GM12878 (cell line): ENCODE measurements at regions not wholly inside any gene's neighbourhood (a gene's known extent, or its start where the extent isn't known, plus 50 kb on each side); places are given as distances from the start of the nearest gene placed in this dataset.

Source experiments
- ATAC-seq: fragments of 200-7000 bp; cut with Tn5 transposase; 3 replicates; pipeline ENCODE4 v1.9.1; 2020; ENCODE audit warnings: mild to moderate bottlenecking, moderate library complexity
- BruUV-seq: library from RNA; stranded (reverse); fragments of 400-500 nt; replicated peaks from 2 replicates; lab custom pipeline; 2021; lab: Mats Ljungman, UMichigan
- CTCF ChIA-PET: fragments of 300-600 bp; sonication (Branson Sonifier 250); formaldehyde crosslinking; extraction: SDS; loops from one replicate; lab custom pipeline; 2021; ENCODE audit warnings: inconsistent platforms; lab: Yijun Ruan, JAX
- POLR2A ChIA-PET: fragments of 350-600 bp; formaldehyde crosslinking; extraction: SDS; loops from one replicate; lab custom pipeline; 2021; ENCODE audit warnings: inconsistent platforms; lab: Charles Lee
- RAD21 ChIA-PET: fragments of 300-600 bp; sonication (Branson Sonifier 250); formaldehyde crosslinking; loops from one replicate; lab custom pipeline; 2023; ENCODE audit warnings: antibody characterized with exemption; ENCODE audit not compliant: unreplicated experiment; lab: Charles Lee
- SMC1A ChIA-PET: fragments of 300-600 bp; sonication (Branson Sonifier 250); formaldehyde crosslinking; loops from one replicate; lab custom pipeline; 2023; ENCODE audit not compliant: unreplicated experiment, uncharacterized antibody; lab: Charles Lee
- DNase-seq: peaks from one replicate; pipeline ENCODE4 v3.0.0-alpha.2; 2011; ENCODE audit warnings: low read depth, low spot score
- FAIRE-seq: peaks from 3 replicates; lab custom pipeline; 2011; peaks lifted over from hg19 to GRCh38; lab: Jason Lieb, UNC
- H2AFZ ChIP-seq: 2 replicates; pipeline ENCODE4 v1.6.0; 2011; ENCODE audit warnings: low read depth, low read length, control low read depth; ENCODE audit not compliant: control insufficient read depth
- H3K27ac ChIP-seq: 2 replicates; pipeline ENCODE4 v1.5.1; 2011; ENCODE audit warnings: control low read depth; ENCODE audit not compliant: control insufficient read depth, insufficient read depth
- H3K27me3 ChIP-seq, 2 experiments: replicated peaks in 1 of 2; 2 replicates each; pipeline versions ENCODE4 v1.6.0 to v1.6.1; 2011; ENCODE audit warnings: low read length in 1 of 2; ENCODE audit not compliant: control insufficient read depth in 2 of 2, insufficient read depth in 2 of 2
- H3K36me3 ChIP-seq, 2 experiments: 2 replicates each; pipeline ENCODE4 v1.5.1; 2011; ENCODE audit warnings: low read length in 1 of 2; ENCODE audit not compliant: control insufficient read depth in 2 of 2, insufficient read depth in 2 of 2
- H3K4me1 ChIP-seq: 2 replicates; pipeline ENCODE4 v1.6.1; 2011; ENCODE audit warnings: mild to moderate bottlenecking, low read length, moderate library complexity, mixed read lengths; ENCODE audit not compliant: control insufficient read depth, insufficient read depth
- H3K4me2 ChIP-seq: 2 replicates; pipeline ENCODE4 v1.6.0; 2011; ENCODE audit warnings: control low read depth; ENCODE audit not compliant: control insufficient read depth, insufficient read depth
- H3K4me3 ChIP-seq: fragments of 200-600 bp; sonication (generic); 2 replicates; pipeline ENCODE4 v1.5.1; 2016
- H3K79me2 ChIP-seq: 2 replicates; pipeline ENCODE4 v1.6.0; 2011; ENCODE audit warnings: low read length; ENCODE audit not compliant: control insufficient read depth, insufficient read depth
- H3K9ac ChIP-seq: 2 replicates; pipeline ENCODE4 v1.8.0; 2011; ENCODE audit warnings: low read length, control low read depth, mixed read lengths; ENCODE audit not compliant: control insufficient read depth, insufficient read depth
- H3K9me3 ChIP-seq: replicated peaks from 3 replicates; pipeline ENCODE4 v1.5.1; 2011; ENCODE audit warnings: mild to moderate bottlenecking, low read length; ENCODE audit not compliant: control insufficient read depth, insufficient read depth
- H4K20me1 ChIP-seq: 2 replicates; pipeline ENCODE4 v1.6.0; 2011; ENCODE audit not compliant: control insufficient read depth, insufficient read depth
- BMI1 ChIP-seq: fragments of 450-650 bp; IDR thresholded peaks from 2 replicates; pipeline ENCODE4 v1.6.1; 2016; ENCODE audit warnings: mild to moderate bottlenecking, moderate library complexity, borderline replicate concordance
- ETV6 ChIP-seq, 2 experiments: fragments of 450-650 bp in 1 of 2; IDR thresholded peaks in 1 of 2; conservative IDR thresholded peaks in 1 of 2; 2 replicates each; pipeline ENCODE4 v1.6.1; 2014; ENCODE audit warnings: antibody characterized with exemption in 1 of 2, borderline replicate concordance in 1 of 2, low read depth in 1 of 2, mild to moderate bottlenecking in 1 of 2, moderate library complexity in 1 of 2
- IRF3 ChIP-seq: fragments of 450-650 bp; IDR thresholded peaks from 2 replicates; pipeline ENCODE4 v1.6.1; 2014; ENCODE audit warnings: mild to moderate bottlenecking
- NFYA ChIP-seq: IDR thresholded peaks from 2 replicates; pipeline ENCODE4 v1.6.1; 2011; ENCODE audit warnings: low read depth, mild to moderate bottlenecking, low read length, improper control_type of control experiment, borderline replicate concordance
- RAD21 ChIP-seq: IDR thresholded peaks from 2 replicates; pipeline ENCODE4 v1.6.1; 2011; ENCODE audit warnings: mild to moderate bottlenecking, low read depth, low read length, moderate library complexity; ENCODE audit not compliant: insufficient read depth
- RUNX3 ChIP-seq: IDR thresholded peaks from 2 replicates; pipeline ENCODE4 v1.6.1; 2012; ENCODE audit warnings: low read length, inconsistent platforms
- SMC3 ChIP-seq: IDR thresholded peaks from 2 replicates; pipeline ENCODE4 v1.6.1; 2011; ENCODE audit warnings: low read length, improper control_type of control experiment, borderline replicate concordance
- SRF ChIP-seq, 2 experiments: IDR thresholded peaks; 2 replicates each; pipeline ENCODE4 v1.6.1; 2011; ENCODE audit warnings: low read depth in 2 of 2, low read length in 2 of 2, mild to moderate bottlenecking in 1 of 2, moderate library complexity in 1 of 2
- ZBTB33 ChIP-seq: fragments of 450-650 bp; IDR thresholded peaks from 2 replicates; pipeline ENCODE4 v1.6.1; 2017; ENCODE audit warnings: mild to moderate bottlenecking
- ZNF687 ChIP-seq: fragments of 450-650 bp; IDR thresholded peaks from 2 replicates; pipeline ENCODE4 v1.6.1; 2017; ENCODE audit warnings: mild to moderate bottlenecking, moderate library complexity
- WGBS: methylation state at CpG from one replicate; pipeline ENCODE4 v1.1.6; 2016; ENCODE audit warnings: low lambda C conversion rate; ENCODE audit not compliant: insufficient replicate concordance, insufficient coverage; ENCODE audit errors: missing lambda C conversion rate; 5-methylcytosine and 5-hydroxymethylcytosine counted together
- in situ Hi-C: fragments of 300-500 bp; cut with MboI; formaldehyde crosslinking; loops from 9 replicates; pipeline ENCODE4 v1.14.3; 2018; ENCODE audit warnings: mixed read lengths
- intact Hi-C: fragments of 100-400 bp; cut with micrococcal nuclease; formaldehyde crosslinking; loops from one replicate; pipeline ENCODE4 v1.14.2; 2022; ENCODE audit not compliant: unreplicated experiment
- TF ChIP-seq, protein P1 (sequence below): fragments of 450-650 bp; formaldehyde crosslinking; IDR thresholded peaks from 2 replicates; pipeline ENCODE4 v1.4.0; 2020; ENCODE audit warnings: mild to moderate bottlenecking, moderate library complexity

DNA sequence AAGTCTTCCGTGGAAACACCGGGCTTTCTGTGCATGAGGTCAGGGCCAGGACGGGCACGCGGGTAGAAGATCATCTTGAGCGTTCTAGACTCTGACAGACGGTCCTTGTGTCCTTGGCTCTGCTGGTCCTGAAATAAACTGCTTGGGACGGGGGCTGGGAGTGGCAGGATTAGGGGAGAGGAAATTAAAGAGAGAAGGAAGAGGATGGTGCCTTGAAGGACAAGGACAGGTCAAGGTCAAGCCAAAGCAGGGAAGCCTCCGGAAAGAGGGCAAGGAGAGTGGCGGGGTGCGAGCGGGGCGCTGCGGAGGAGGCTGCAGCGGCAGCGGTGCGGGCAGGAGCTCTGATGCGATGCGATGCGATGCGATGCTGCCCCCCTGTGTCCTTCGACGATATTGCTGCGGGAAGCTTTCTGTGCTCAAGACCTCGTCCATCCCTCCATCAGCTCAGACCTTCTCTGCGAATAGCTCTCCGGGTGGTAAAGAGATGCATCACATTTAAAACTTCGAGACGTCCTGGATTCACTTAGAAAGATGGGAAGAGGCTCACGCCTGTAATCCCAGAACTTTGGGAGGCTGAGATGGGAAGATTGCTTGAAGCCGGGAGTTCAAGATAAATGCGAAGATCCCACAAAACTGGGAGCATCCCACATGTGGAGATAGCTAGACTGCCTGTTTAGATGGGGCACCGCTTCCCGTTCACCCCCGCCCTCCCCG is 110.1 kb upstream of the TMEM132D start:
- no peaks in the 10 kb centered on the region for H3K36me3 ChIP-seq
- no peaks in the 10 kb centered on the region for H3K9me3 ChIP-seq
- no peaks in the 10 kb centered on the region for H3K79me2 ChIP-seq
- ChIA-PET CTCF (interaction anchor here (0.6 to 2.5 kb wide), 13 partner anchors 11 to 1755 kb away, joined by 3 to 15 read pairs (median 3); no protein-coding TSS in a partner anchor), SMC1A (interaction anchor here (1.6 kb wide), 2 partner anchors 1044 to 1754 kb away, joined by 4 to 9 read pairs; no protein-coding TSS in a partner anchor), RAD21 (interaction anchor here (0.9 to 1.5 kb wide), 5 partner anchors 8 to 1754 kb away, joined by 3 to 8 read pairs (median 3); no protein-coding TSS in a partner anchor), POLR2A (no interaction called here)
- 16% methylated on average over 34 of the region's 36 CpGs for WGBS
- H3K27me3 ChIP-seq = no peaks in the 10 kb centered on the region
- no peak overlapping the region for H3K4me3 ChIP-seq
- no peaks in the 10 kb centered on the region for H4K20me1 ChIP-seq
- BruUV-seq = no TSS peak
- FAIRE-seq = no peak
- intact Hi-C loops = loop anchor here (5.0 to 10.0 kb wide), 2 partner anchors 1372 to 1479 kb away; no protein-coding TSS in a partner anchor
- H3K9ac ChIP-seq = no peak overlapping the region
- H2AFZ ChIP-seq = no peak overlapping the region
- in situ Hi-C loops = no loop called here
- no peak overlapping the region for H3K4me2 ChIP-seq
- no peak for DNase-seq
- no peaks in the 10 kb centered on the region for H3K4me1 ChIP-seq
- no peak overlapping the region for H3K27ac ChIP-seq
- ATAC-seq = peak; percentile 94
- TF ChIP-seq SMC3 (peak; percentile 49; the same call in 1 of the 2 replicates), IRF3 (no peak), ZNF687 (no peak), NFYA (no peak), ZBTB33 (no peak), ETV6 (conservative IDR thresholded peaks at IDR 0.05 in 1 of 2, IDR thresholded peaks at IDR 0.05 in 1 of 2; ENCODE audit: borderline replicate concordance in 1 of 2, low read depth in 1 of 2) (no peak), SRF (IDR thresholded peaks at IDR 0.05; ENCODE audit: low read depth in 2 of 2, low read length in 2 of 2) (no peak), BMI1 (no peak), RAD21 (peak; percentile 48), RUNX3 (no peak)
- TF ChIP-seq, protein P1, sequence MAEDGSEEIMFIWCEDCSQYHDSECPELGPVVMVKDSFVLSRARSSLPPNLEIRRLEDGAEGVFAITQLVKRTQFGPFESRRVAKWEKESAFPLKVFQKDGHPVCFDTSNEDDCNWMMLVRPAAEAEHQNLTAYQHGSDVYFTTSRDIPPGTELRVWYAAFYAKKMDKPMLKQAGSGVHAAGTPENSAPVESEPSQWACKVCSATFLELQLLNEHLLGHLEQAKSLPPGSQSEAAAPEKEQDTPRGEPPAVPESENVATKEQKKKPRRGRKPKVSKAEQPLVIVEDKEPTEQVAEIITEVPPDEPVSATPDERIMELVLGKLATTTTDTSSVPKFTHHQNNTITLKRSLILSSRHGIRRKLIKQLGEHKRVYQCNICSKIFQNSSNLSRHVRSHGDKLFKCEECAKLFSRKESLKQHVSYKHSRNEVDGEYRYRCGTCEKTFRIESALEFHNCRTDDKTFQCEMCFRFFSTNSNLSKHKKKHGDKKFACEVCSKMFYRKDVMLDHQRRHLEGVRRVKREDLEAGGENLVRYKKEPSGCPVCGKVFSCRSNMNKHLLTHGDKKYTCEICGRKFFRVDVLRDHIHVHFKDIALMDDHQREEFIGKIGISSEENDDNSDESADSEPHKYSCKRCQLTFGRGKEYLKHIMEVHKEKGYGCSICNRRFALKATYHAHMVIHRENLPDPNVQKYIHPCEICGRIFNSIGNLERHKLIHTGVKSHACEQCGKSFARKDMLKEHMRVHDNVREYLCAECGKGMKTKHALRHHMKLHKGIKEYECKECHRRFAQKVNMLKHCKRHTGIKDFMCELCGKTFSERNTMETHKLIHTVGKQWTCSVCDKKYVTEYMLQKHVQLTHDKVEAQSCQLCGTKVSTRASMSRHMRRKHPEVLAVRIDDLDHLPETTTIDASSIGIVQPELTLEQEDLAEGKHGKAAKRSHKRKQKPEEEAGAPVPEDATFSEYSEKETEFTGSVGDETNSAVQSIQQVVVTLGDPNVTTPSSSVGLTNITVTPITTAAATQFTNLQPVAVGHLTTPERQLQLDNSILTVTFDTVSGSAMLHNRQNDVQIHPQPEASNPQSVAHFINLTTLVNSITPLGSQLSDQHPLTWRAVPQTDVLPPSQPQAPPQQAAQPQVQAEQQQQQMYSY (CRISPR knock-in tag) = no peak
